ENCODE measurements at regions not wholly inside any gene's neighbourhood (a gene's known extent, or its start where the extent isn't known, plus 50 kb on each side); places are given as distances from the start of the nearest gene placed in this dataset.

- no peaks in the 10 kb centered on the region for H3K9me3 ChIP-seq
- in situ Hi-C loops (cut with MboI; ENCODE audit: low pct_ligation_motif_present in 1 of 4, low pct_unique_long_range_greater_than_20kb in 1 of 4, low sequenced_read_pairs in 3 of 4): no loop called here
- WGBS, 2 donors (ENCODE audit: low coverage in 1 of 2): 86 to 90% methylated on average over 5 to 24 of the region's 24 CpGs
- no peaks in the 10 kb centered on the region for H3K4me1 ChIP-seq
- intact Hi-C loops (cut with DNase I; ENCODE audit: low total_unique reads): no loop called here
- H3K27me3 ChIP-seq: no peaks in the 10 kb centered on the region
- H3K27ac ChIP-seq: no peak overlapping the region
- no peak overlapping the region for H3K4me3 ChIP-seq
- no peak for DNase-seq
- TF ChIP-seq POLR2A (IDR thresholded peaks at IDR 0.05) (no peak), CTCF (IDR thresholded peaks at IDR 0.05) (no peak), EP300 (IDR thresholded peaks at IDR 0.05; ENCODE audit: low read depth) (no peak), POLR2AphosphoS5 (IDR thresholded peaks at IDR 0.05) (no peak)
- H3K36me3 ChIP-seq: no peaks in the 10 kb centered on the region
These were observed 140.0 kb upstream of the GPC1 start for GRCh38 chr2:240295256-240296103.

GRCh38 chr2:240296104-240296406, 139.4 kb upstream of the GPC1 start:
- no peaks in the 10 kb centered on the region for H3K27me3 ChIP-seq
- 91% methylated on average over 11 of the region's 11 CpGs; no CpG with 5 or more reads in 1 of the 2 donors for WGBS, 2 donors (ENCODE audit: low coverage in 1 of 2)
- DNase-seq: no peak
- intact Hi-C loops (cut with DNase I; ENCODE audit: low total_unique reads): no loop called here
- TF ChIP-seq EP300 (IDR thresholded peaks at IDR 0.05; ENCODE audit: low read depth): no peak
- TF ChIP-seq POLR2AphosphoS5 (IDR thresholded peaks at IDR 0.05): no peak
- TF ChIP-seq POLR2A (IDR thresholded peaks at IDR 0.05): no peak
- TF ChIP-seq CTCF (IDR thresholded peaks at IDR 0.05): no peak
- H3K27ac ChIP-seq: no peak overlapping the region
- H3K36me3 ChIP-seq: no peaks in the 10 kb centered on the region
- in situ Hi-C loops (cut with MboI; ENCODE audit: low pct_ligation_motif_present in 1 of 4, low pct_unique_long_range_greater_than_20kb in 1 of 4, low sequenced_read_pairs in 3 of 4): no loop called here
- no peaks in the 10 kb centered on the region for H3K9me3 ChIP-seq
- H3K4me3 ChIP-seq: no peak overlapping the region
- no peaks in the 10 kb centered on the region for H3K4me1 ChIP-seq

GRCh38 chr2:240296476-240297255, 138.8 kb upstream of the GPC1 start:
- in situ Hi-C loops (cut with MboI; ENCODE audit: low pct_ligation_motif_present in 1 of 4, low pct_unique_long_range_greater_than_20kb in 1 of 4, low sequenced_read_pairs in 3 of 4): no loop called here
- WGBS, 2 donors (ENCODE audit: low coverage in 1 of 2): 73% methylated on average over 16 of the region's 16 CpGs; no CpG with 5 or more reads in 1 of the 2 donors
- intact Hi-C loops (cut with DNase I; ENCODE audit: low total_unique reads): no loop called here
- Histone ChIP-seq H3K4me1 (no peaks in the 10 kb centered on the region), H3K36me3 (no peaks in the 10 kb centered on the region), H3K27ac (no peak overlapping the region), H3K4me3 (no peak overlapping the region), H3K9me3 (no peaks in the 10 kb centered on the region), H3K27me3 (no peaks in the 10 kb centered on the region)
- no peak for DNase-seq
- TF ChIP-seq POLR2A (IDR thresholded peaks at IDR 0.05) (no peak), CTCF (IDR thresholded peaks at IDR 0.05) (no peak), POLR2AphosphoS5 (IDR thresholded peaks at IDR 0.05) (no peak), EP300 (IDR thresholded peaks at IDR 0.05; ENCODE audit: low read depth) (no peak)

DNA sequence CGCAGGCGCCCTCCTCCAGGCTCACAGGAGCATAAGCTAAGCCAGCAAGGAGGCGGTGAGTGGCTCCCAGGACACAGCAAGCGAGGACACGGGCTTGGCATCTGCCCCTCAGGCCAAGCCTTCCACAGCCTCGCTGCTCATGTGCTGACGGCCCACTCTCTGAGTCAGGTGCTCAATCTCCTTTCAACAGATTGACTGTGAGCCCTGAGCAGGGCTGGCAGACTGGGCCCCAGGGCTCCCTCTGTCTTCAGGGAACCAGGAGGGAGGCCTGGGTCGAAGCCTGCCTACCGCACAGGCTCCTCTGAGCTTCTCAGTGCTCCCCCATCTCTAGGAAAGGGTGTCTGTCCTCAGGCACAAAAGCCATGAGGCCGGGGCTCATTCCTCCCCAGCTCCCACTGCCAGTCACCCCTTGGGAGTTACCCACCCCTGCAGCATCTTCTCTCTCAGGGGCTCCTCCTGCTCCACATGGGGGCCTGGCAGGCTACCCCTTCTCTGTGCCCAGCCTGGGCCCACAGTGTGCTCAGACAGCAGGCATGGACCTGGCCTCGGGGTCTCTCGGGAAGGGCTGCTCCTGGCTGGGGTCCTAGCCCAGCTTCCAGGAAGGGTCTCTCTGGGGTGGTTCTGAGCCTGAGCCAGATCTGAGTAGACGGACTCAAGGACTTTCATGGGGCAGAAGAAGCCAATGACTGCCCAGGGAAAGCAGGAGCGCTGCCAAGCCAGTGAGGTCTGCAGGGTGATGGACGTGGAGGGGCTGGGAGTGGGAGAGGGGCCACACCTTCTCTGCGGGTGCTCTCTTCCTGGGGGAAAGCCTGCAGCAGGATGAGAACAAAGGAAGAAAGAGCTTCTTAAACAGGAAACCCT, 138.0 kb upstream of the GPC1 start:
- 77% methylated on average over 16 of the region's 16 CpGs; no CpG with 5 or more reads in 1 of the 2 donors for WGBS, 2 donors (ENCODE audit: low coverage in 1 of 2)
- intact Hi-C loops (cut with DNase I; ENCODE audit: low total_unique reads): no loop called here

More for the DNA sequence above, 138.0 kb upstream of the GPC1 start:
- in situ Hi-C loops (cut with MboI; ENCODE audit: low pct_ligation_motif_present in 1 of 4, low pct_unique_long_range_greater_than_20kb in 1 of 4, low sequenced_read_pairs in 3 of 4): no loop called here
- Histone ChIP-seq H3K4me3 (no peak overlapping the region), H3K27ac (no peak overlapping the region), H3K27me3 (no peaks in the 10 kb centered on the region), H3K9me3 (no peaks in the 10 kb centered on the region), H3K4me1 (no peaks in the 10 kb centered on the region), H3K36me3 (no peaks in the 10 kb centered on the region)
- TF ChIP-seq POLR2AphosphoS5 (IDR thresholded peaks at IDR 0.05): no peak
- TF ChIP-seq CTCF (IDR thresholded peaks at IDR 0.05): no peak
- no peak for TF ChIP-seq EP300 (IDR thresholded peaks at IDR 0.05; ENCODE audit: low read depth)
- no peak for TF ChIP-seq POLR2A (IDR thresholded peaks at IDR 0.05)
- no peak for DNase-seq
